ENCODE measurements at regions not wholly inside any gene's neighbourhood (a gene's known extent, or its start where the extent isn't known, plus 50 kb on each side); places are given as distances from the start of the nearest gene placed in this dataset.

GRCh38 chr4:30783751-30784150 is 63.6 kb downstream of the PCDH7 start:
- no peak for DNase-seq (ENCODE audit: low read depth)

DNA sequence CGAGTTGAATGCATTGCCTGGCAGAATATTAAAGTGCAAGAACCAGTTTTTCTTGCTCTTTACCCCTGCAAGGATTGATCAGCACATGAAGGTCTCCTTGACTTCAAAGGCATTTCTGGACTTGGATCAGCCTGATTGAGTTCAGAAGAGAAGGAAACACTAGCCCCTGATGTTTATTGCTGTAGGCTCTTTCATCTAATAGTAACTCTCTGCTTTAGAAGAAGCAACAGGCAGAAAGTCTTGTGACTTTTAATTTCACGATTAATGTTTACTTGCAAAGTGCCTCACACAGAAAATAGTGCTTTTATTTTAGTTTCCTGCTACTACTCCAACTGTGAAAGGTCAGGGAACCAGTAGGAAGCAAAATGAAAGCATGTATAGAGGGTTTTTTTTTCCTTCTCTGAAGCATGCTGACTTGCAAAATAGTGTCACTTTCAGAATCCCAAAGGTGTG is 69.1 kb downstream of the PCDH7 start:
- DNase-seq (ENCODE audit: low read depth) = no peak

DNA sequence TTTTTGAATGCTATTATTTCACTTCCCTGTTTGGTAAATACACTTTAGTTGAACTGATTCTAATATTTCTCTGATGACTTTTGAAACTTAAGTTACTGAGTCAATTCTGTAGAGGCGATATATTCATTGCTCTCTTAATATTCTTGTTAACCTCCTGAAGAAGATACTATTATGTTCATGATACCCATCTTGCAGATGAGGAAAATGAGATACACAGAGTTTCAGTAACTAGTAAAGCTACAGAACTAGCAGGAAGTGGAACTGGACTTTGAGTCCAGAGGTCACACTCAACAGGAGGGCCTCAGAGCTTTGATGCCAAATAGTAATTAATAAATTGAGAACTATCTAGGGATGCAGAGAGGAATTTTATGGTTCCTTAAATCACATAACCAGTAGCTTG is 70.0 kb downstream of the PCDH7 start:
- DNase-seq (ENCODE audit: low read depth) = no peak

DNA sequence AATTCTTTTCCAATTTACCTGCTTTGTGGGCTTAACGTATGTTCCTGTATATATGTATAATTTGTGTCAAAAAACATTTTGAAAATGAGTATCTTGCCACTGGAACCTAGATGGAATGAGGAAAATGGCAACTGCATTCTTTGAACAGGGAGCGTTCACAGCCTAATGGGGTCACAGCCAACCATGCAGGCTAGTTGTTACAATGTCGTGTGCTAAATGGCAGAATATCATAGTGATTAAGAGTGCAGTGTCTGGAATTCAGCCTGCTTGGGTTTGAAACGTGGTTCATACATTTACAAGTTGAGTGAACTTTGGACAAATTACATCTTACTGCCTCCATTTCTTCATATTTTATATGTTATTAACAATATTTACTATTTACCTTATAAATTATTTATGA is 70.8 kb downstream of the PCDH7 start:
- DNase-seq (ENCODE audit: low read depth) = no peak

DNA sequence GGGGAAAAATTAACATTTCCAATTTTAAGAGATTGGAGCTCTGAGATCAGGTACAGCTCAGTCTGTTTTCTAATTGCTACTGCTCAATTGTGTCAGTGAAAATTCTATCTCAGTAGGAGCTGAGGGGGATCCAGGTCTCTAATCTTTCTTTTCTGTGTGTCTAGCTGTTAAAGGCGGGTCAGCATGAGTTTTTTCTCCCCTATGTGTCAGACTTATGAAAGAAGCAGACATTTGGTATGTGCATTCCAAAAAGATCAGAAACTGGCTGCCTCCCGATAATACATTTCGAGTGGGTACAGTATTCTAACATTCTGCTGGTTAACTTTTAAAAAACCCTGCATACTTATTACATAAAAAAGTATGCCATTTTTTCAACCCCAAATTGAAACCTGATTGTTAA is 72.4 kb downstream of the PCDH7 start:
- peak; percentile 47 for DNase-seq (ENCODE audit: low read depth)

DNA sequence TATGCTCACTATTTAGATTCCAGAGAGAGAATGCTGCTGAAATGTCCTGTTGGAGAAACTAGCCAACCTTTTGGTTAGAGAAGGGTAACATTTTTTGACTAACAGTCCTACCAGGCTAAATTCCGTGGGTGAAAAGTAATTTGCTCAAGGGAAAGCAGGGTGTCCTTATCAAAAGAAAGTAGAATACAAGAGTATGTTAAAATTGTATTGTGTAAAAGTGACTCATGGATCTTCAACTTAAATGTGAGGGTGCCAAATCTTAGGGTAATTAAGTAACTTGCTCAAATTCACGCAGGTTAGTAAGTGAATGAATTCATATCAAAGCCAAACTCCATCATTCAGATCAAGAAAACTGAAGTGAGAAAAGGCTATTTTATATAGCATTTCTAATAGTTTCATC is 81.7 kb downstream of the PCDH7 start:
- no peak for DNase-seq (ENCODE audit: low read depth)

GRCh38 chr4:30802622-30803323 is 82.6 kb downstream of the PCDH7 start:
- no peak for DNase-seq (ENCODE audit: low read depth)

- DNase-seq (ENCODE audit: low read depth) = no peak
Measured at GRCh38 chr4:30808276-30808675, 88.1 kb downstream of the PCDH7 start.

DNA sequence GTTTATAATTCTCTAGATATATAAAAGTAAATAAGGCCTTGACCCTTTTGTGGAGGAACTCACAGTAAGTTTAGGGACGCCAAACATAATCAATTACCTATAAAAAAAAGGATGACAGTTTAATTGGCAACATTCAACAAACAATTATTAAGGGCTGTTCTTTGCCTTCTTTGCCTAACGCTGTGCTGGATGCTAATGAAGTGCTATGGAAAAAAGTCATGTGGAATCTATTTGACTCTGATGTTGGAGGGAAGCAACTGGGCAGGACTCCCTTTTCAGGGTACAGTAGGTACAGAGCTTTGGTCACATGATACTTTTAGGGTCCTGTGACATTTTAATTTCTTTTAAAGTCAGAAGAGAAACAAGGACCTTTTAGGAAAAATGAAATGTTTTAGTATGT is 91.1 kb downstream of the PCDH7 start:
- DNase-seq (ENCODE audit: low read depth) = no peak

GRCh38 chr4:30815685-30816084 is 95.5 kb downstream of the PCDH7 start:
- no peak for DNase-seq (ENCODE audit: low read depth)

DNA sequence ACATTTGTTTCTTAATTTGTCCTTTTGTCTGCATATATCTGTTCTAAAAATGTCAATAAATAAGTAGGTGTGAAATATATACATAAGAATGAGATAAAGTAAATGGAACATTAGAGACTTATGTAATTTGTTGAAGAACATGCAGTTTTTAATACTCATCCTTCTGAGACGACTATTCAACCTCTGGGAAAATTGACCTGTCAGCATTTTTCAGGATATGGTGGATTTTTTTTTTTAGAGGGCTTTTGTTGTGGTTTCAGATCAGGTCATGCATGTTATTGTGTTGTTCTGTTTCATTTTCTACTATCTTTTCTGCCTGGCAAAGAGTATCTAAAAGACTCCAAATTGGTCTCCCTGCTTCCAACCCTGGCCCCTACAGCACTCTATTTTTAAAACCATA is 97.3 kb downstream of the PCDH7 start:
- DNase-seq (ENCODE audit: low read depth) = no peak

DNA sequence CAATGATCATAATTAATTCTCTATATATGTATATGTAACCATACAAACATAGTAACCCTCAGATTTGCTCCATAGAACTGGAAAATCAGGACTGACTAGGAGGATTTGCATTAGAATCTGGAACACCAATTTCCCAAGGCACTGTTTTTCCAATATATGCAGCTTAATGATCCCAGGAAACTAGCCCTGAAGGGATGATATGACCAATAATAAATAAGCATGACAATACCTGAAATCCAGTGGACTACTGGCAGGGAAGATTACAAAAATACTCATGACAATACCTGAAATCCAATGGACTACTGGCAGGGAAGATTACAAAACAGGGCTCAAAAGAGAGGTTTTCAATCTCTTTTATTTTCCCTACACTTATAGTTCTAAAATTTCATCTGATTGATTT is 98.4 kb downstream of the PCDH7 start:
- DNase-seq (ENCODE audit: low read depth) = no peak

DNA sequence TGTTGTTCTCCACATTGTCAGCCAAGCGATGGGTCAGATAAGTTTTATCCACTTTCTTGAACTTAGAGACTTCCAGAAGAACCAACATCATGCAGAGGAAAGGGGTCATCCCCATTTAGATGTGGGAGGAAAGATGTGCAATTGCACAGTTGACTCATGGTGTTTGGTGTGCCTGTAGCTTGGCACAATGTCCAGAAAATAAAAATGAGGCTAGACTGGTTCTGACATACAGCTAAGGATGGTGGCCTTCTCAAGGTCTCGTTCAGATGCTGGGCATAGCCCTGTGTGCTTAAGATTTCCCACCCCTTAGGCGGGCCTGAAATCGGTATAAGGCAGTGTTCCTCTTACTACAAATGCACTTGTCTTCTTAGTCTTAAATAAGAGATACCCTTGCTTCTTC is 101.1 kb downstream of the PCDH7 start:
- DNase-seq (ENCODE audit: low read depth) = peak; percentile 37

DNA sequence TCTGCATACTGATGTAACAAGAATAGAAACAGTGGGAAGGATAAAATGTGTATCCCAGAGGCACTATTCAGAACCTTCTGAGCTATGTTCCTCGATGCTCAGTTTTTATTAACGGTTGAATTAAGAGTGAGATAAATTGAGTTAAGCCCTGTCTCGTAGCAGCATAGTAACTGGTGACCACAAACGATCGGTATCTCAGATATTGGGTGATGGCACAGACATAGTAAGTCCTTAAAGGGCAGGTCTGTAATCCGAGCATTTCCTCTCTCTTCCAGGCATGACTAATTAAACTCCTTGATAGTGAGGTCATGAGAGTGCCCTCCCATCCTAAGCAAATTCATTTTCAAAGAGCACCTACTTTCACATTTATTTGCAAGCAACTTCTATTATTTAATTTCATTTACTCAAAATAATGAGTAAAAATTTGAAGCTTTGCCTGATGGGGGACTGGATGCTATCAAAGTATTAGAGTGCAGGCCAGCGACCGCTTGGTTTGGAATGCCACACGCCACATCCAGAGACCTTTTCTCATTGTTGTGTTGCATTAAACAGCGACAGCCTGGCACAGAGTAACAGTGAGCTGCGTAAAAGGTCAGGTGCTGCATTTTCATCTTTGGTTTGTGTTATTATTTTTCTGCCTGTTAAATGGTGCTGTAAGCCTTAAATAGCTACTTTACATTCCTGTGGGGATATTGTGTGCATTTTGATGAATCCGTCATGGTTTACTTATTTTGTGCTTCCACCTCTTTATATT is 101.9 kb downstream of the PCDH7 start:
- peak; percentile 92 for DNase-seq (ENCODE audit: low read depth)

DNA sequence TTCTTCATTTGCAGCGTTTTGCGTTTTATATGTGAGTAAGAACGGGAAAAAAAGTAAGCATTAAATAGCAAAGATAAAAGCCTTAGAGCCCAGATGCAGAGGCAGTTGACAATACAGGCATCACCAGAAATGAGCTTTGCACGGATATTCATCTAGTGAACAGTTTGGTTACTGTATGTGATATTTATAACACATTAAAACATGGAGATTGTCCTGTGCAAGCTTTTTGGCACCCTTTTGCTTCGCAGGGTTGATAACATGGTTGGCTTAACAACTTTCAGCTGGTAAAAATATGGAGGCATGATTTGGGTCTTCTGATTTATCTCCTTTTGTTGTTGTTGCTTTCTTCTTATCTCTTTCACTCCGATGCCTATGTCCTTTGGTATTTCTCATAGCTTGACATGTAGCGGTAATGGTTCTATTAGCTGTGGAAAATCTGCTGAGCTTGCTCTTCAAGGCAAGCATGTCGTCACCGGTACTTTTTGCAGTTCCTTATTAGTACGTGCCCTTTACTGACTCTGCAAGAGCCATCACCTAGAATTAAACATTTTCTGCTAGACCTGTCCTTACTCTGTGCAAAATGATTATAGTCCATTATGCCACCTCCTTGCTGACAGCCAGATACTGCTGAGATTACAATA is 102.9 kb downstream of the PCDH7 start:
- DNase-seq (ENCODE audit: low read depth) = no peak

- DNase-seq (ENCODE audit: low read depth) = no peak
Measured at GRCh38 chr4:30825008-30825770, 105.0 kb downstream of the PCDH7 start.

DNA sequence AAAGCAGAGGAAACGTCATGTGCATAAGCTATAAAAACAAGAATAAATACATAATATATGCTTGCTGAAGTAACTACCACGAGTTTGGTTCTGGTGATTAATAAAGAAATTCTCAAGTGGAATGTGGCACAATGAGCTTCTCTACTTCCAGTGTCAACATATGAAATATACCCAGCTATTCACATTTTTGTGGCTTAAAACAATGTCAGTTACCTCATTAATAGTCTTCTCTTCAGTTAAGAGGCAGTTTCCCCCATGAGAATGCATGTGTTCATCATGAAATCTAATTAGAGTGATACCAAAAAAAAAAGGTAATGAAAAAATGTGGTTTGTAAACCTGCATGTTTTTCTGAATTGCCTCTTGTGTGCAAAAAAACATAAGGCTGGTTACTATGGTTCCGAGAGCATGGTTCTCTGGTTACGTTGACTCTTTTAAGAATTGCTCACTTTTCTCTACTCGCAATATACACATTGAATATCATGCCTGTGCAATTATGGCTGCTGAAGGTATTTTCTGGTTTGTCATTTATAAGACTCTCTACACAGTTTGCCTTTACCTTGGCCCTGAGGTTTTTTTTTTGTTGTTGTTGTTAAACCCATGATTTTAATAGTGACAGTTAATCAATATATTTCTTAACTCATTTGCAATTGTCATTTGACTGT is 108.2 kb downstream of the PCDH7 start:
- DNase-seq (ENCODE audit: low read depth) = peak; percentile 88

DNA sequence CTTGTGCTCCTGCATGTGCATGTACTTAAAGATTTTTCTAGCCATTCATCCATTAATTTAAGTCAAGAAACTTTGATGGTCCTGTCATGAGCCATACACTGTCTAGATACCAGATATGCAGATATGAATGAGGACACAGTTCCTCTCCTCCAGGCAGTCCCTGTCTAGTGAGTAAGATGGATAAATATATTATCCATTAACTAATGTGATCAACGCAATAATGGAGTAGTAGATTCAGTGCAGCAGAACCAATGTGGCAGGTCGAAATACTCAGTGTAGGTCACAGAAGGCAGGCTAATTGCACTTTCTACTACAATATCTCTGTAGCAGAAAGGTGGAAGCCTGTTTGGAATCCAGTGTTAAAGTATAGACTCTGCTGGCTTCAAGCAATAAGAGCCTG is 112.5 kb downstream of the PCDH7 start:
- no peak for DNase-seq (ENCODE audit: low read depth)

DNA sequence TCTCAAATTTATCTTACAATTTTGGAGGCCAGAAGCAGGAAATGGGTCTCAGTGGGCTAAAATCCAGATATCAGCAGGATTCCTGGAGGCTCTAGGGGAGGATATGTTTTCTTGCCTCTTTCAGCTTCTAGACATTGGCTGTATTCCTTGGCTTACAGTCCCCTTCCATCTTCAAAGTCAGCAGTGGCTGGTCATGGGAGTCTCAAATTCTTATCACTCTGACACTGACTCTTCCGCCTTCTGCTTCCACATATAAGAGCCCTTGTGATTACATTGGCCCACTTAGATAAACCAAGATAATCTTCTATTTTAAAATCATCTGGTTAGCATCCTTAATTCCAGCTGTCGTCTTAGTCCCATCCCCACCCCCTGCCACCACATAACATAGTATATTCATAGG is 113.0 kb downstream of the PCDH7 start:
- DNase-seq (ENCODE audit: low read depth) = no peak

DNA sequence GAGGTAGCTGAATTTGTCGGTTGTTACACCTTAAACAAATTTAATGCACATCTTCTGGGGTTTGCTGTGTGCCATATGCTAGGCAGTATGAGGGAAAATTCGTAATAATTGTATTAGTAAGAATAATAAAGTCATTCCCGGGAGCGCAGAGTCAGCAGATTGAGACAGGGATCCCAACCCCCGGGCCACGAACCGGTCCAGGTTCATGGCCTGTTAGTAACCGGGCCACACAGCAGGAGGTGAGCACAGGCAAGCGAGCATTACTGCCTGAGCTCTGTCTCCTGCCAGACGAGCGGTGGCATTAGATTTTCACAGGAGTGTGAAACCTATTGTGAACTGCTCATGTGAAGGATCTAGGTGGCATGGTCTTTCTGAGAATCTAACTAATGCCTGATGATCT is 114.9 kb downstream of the PCDH7 start:
- DNase-seq (ENCODE audit: low read depth) = no peak

DNA sequence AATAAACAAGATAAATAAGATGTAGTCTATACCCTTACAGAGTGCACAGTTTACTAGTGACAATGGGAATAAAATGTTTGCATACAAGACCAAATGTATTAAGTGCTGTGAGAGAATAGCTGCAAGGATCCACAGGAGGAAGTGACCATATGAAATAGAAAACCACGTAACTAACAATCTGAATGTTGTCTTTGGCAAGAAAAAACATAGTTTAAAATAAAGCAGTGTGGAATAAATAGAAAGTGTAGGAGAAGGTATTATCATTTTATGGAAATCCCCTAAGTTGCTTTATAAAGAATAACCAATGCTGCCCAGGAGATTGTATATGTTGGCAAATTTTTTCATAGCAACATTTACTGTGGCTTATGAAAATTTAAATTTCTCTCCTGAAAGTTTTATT is 116.1 kb downstream of the PCDH7 start:
- DNase-seq (ENCODE audit: low read depth) = no peak

- peak; percentile 87 for DNase-seq (ENCODE audit: low read depth)
Measured at GRCh38 chr4:30837131-30837539, 117.0 kb downstream of the PCDH7 start.
